ENCODE measurements at regions not wholly inside any gene's neighbourhood (a gene's known extent, or its start where the extent isn't known, plus 50 kb on each side); places are given as distances from the start of the nearest gene placed in this dataset.
"Not testable (repeated sequence)": the region's sequence is repeated elsewhere in the genome, so short reads cannot be mapped to it uniquely, and the experiment has no call there.

- H3K4me3 ChIP-seq (ENCODE audit: low read depth, low read length): no peak overlapping the region
These were observed 365.6 kb upstream of the TMEFF2 start for GRCh38 chr2:192560326-192560725.

- no peak overlapping the region for H3K4me3 ChIP-seq (ENCODE audit: low read depth, low read length)
These were observed 364.9 kb upstream of the TMEFF2 start for GRCh38 chr2:192559587-192559986.

- no peak overlapping the region for H3K4me3 ChIP-seq (ENCODE audit: low read depth, low read length)
These were observed 363.9 kb upstream of the TMEFF2 start for GRCh38 chr2:192558637-192559036.

- H3K4me3 ChIP-seq (ENCODE audit: low read depth, low read length): no peak overlapping the region
These were observed 361.0 kb upstream of the TMEFF2 start for GRCh38 chr2:192555740-192556139.

GRCh38 chr2:192551760-192552159 lies 357.0 kb upstream of the TMEFF2 start:
- no peak overlapping the region for H3K4me3 ChIP-seq (ENCODE audit: low read depth, low read length)

GRCh38 chr2:192546565-192546964 lies 351.8 kb upstream of the TMEFF2 start:
- no peak overlapping the region for H3K4me3 ChIP-seq (ENCODE audit: low read depth, low read length)

- no peak overlapping the region for H3K4me3 ChIP-seq (ENCODE audit: low read depth, low read length)
These were observed 349.7 kb upstream of the TMEFF2 start for GRCh38 chr2:192544371-192544955.

- H3K4me3 ChIP-seq (ENCODE audit: low read depth, low read length): not testable (repeated sequence)
These were observed 347.7 kb upstream of the TMEFF2 start for GRCh38 chr2:192542148-192543066.

- no peak overlapping the region for H3K4me3 ChIP-seq (ENCODE audit: low read depth, low read length)
These were observed 344.6 kb upstream of the TMEFF2 start for GRCh38 chr2:192539306-192539705.

- no peak overlapping the region for H3K4me3 ChIP-seq (ENCODE audit: low read depth, low read length)
These were observed 342.3 kb upstream of the TMEFF2 start for GRCh38 chr2:192536922-192537624.

GRCh38 chr2:192535956-192536921 lies 341.5 kb upstream of the TMEFF2 start:
- no peak overlapping the region for H3K4me3 ChIP-seq (ENCODE audit: low read depth, low read length)

GRCh38 chr2:192534072-192534471 lies 339.3 kb upstream of the TMEFF2 start:
- H3K4me3 ChIP-seq (ENCODE audit: low read depth, low read length): no peak overlapping the region

- not testable (repeated sequence) for H3K4me3 ChIP-seq (ENCODE audit: low read depth, low read length)
These were observed 330.0 kb upstream of the TMEFF2 start for GRCh38 chr2:192524642-192525251.

- not testable (repeated sequence) for H3K4me3 ChIP-seq (ENCODE audit: low read depth, low read length)
These were observed 329.5 kb upstream of the TMEFF2 start for GRCh38 chr2:192524214-192524613.

GRCh38 chr2:192515937-192516336 lies 321.2 kb upstream of the TMEFF2 start:
- H3K4me3 ChIP-seq (ENCODE audit: low read depth, low read length): no peak overlapping the region

GRCh38 chr2:192513575-192513974 lies 318.8 kb upstream of the TMEFF2 start:
- no peak overlapping the region for H3K4me3 ChIP-seq (ENCODE audit: low read depth, low read length)

- not testable (repeated sequence) for H3K4me3 ChIP-seq (ENCODE audit: low read depth, low read length)
These were observed 313.2 kb upstream of the TMEFF2 start for GRCh38 chr2:192507836-192508450.

GRCh38 chr2:192500550-192501200 lies 305.9 kb upstream of the TMEFF2 start:
- H3K4me3 ChIP-seq (ENCODE audit: low read depth, low read length): no peak overlapping the region

GRCh38 chr2:192499476-192499875 lies 304.7 kb upstream of the TMEFF2 start:
- H3K4me3 ChIP-seq (ENCODE audit: low read depth, low read length): no peak overlapping the region
